GM18873 (cell line): ENCODE measurements at regions not wholly inside any gene's neighbourhood (a gene's known extent, or its start where the extent isn't known, plus 50 kb on each side); places are given as distances from the start of the nearest gene placed in this dataset.
"Not testable (repeated sequence)": the region's sequence is repeated elsewhere in the genome, so short reads cannot be mapped to it uniquely, and the experiment has no call there.

Experiments
- ATAC-seq: cut with Tn5 transposase; IDR thresholded peaks from one replicate; pipeline ENCODE4 v1.9.1; 2021; ENCODE audit warnings: mild to moderate bottlenecking, moderate library complexity, moderate number of reproducible peaks; ENCODE audit not compliant: unreplicated experiment, low FRiP score

DNA sequence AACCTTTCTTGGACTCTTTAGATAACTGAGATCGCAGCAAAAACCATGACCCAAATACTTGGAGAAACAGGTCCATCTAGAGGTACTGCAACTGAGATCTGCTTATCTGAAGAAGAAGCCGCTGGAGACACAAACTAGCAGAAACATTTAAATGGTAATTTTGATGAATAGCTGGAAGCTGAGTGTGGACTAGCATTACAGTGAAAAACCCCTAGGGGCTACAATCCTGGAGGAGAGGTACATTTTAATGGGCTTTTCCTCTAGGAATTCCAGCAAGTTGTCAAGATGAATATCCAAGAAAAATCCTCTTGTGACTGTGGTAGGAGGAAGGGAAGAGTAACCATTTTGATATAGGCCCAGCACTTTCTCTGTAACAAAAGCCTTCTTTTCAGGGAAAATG lies 592.5 kb upstream of the GRIA3 start:
- no peak for ATAC-seq

- ATAC-seq: no peak
Observed at GRCh38 chrX:122596998-122597397, 587.1 kb upstream of the GRIA3 start.

- no peak for ATAC-seq
Observed at GRCh38 chrX:122622795-122623194, 561.3 kb upstream of the GRIA3 start.

- no peak for ATAC-seq
Observed at GRCh38 chrX:122625239-122625638, 558.8 kb upstream of the GRIA3 start.

- no peak for ATAC-seq
Observed at GRCh38 chrX:122625821-122626220, 558.3 kb upstream of the GRIA3 start.

DNA sequence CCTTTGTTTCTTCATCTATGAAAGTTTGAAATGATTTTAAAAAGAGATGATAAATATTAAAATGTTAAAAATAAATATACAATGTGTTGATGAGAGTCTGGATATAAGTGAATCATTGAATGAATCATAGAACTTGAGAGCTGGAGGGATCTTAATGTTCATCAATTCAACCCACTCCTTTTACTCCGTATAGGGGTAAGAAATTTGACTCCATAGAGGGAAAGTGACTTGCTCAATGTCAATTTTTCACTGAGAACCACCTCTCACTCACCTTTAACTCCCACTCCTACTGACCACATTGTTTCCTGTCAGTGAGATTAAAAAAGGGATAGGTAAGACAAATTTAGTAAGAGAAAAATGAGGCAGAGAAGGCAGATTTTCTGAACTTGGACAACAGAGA lies 557.2 kb upstream of the GRIA3 start:
- ATAC-seq: no peak

- no peak for ATAC-seq
Observed at GRCh38 chrX:122641136-122641535, 542.9 kb upstream of the GRIA3 start.

- no peak for ATAC-seq
Observed at GRCh38 chrX:122641826-122642225, 542.3 kb upstream of the GRIA3 start.

DNA sequence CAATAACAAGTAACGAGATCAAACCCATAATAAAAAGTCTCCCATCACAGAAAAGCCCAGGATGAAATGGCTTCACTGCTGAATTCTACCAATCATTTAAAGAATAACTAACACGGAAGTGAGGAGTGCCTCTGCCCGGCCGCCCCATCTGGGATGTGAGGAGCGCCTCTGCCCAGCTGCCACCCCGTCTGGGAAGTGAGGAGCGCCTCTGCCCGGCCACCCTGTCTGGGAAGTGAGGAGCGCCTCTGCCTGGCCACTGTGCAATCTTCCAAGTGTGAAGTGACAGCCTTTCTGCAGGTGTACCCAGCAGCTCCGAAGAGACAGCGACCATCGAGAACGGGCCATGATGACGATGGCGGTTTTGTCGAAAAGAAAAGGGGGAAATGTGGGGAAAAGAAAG lies 528.8 kb upstream of the GRIA3 start:
- not testable (repeated sequence) for ATAC-seq

- ATAC-seq: no peak
Observed at GRCh38 chrX:122666601-122667000, 517.5 kb upstream of the GRIA3 start.

DNA sequence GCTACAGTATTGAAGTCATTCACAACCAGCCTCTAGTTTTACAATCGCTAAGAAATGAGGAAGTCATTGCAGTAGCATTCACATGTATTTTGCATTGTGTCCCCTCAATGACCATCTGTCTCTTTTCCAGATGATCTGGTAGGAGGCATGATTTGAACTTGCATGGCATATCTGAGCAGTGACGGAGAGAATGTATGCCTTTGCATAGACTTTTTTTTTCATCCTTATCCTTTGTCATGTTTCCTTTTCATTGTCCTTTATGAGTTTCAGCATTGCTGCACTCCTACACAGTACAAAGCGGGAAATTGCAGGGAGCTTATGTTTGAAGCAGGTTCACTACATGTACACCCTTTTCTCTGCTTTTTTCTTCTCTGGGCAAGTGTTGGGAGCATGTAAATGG lies 516.4 kb upstream of the GRIA3 start:
- no peak for ATAC-seq

- no peak for ATAC-seq
Observed at GRCh38 chrX:122703762-122704161, 480.3 kb upstream of the GRIA3 start.

DNA sequence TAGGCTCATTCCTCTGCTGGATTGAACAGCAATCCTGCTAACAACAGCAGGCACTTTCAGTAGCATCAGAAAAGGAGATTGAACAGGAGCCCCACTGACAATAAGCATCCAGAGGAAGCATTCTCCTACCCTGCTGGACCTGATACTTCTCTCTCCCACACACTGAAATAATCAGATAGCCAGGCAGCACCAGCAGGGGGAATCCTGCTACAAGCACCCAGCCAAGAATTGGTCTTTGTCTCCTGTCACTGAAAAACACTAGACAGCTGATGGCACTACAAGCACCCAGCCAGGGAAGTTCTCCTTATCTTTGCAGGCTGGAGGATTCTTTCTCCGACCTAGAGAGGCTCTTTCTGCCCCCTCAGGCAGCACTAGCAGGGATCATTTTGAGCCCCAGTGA lies 444.3 kb upstream of the GRIA3 start:
- ATAC-seq: no peak

DNA sequence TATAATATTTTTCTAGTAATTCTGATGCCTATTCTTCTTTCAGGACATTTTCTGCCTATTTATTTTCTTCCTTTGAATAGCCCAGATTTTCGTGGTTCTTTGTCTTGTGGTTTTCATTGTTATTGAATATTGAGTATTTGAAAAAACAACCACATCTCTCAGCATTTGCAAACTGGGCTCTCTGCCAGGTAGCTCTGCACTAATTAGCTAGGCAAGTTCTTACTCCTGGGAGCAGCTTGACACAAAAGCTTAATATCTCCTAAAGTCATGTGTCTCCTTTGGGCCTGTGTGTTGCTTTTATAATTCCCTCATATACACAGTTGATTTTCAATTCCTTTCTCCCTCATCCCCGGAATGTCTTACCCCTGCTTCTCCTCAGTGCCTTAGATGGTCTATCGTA lies 413.5 kb upstream of the GRIA3 start:
- ATAC-seq: no peak

- ATAC-seq: no peak
Observed at GRCh38 chrX:122771933-122772332, 412.1 kb upstream of the GRIA3 start.

DNA sequence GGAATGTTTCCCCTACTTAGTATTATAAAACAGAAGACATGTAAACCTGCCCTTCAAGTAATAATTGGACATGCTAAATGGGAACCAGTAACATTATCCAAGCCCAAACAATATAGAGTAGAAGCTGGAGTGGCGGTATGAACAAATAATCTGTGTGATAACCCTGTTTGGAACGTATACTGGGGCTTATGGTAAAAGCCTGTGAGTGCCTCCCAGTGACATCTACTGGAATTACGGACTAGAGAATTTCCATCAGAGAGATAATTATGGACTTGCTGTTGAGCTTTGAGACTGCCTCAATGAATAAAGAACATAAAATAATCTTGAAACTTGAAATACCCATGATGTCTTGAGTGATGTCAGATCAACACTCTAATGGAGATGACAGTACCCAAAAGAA lies 406.3 kb upstream of the GRIA3 start:
- no peak for ATAC-seq

DNA sequence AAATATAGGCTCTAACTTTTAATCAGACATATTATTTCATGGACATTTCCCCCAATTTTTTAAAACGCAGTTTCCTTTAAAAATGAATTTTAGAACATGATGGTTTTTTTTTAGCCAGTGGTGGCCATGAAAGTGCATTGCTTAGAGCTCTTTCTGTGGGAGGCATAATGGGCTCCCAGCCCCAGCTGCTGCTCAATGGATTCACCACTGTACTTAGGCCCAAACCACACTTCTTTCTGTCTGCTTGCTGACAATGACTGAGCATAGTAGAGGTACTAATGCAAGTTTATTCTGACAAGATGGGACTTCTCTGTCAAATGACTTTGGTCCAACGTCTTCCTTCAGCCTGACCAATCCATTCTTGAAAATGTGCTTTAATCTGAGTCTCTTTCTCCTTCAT lies 400.2 kb upstream of the GRIA3 start:
- ATAC-seq: no peak

DNA sequence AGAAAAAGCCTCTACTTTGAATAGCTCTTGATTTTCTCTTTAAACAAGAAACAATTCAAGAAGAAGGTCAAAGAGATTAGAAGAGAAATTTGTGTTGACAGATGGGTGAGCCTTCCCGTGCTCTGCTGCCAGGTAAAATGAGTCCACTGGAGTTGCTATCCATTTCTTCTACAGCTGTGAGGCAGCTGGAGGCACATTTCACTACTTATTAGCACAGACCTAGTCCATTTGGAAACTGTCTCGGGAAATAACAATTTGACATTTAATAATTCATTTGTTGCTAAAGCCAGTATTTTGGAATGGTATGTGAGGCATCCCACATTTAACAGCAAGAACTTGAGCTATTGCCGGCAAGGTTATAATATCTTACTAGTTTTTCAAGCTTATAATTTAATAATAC lies 396.8 kb upstream of the GRIA3 start:
- no peak for ATAC-seq

DNA sequence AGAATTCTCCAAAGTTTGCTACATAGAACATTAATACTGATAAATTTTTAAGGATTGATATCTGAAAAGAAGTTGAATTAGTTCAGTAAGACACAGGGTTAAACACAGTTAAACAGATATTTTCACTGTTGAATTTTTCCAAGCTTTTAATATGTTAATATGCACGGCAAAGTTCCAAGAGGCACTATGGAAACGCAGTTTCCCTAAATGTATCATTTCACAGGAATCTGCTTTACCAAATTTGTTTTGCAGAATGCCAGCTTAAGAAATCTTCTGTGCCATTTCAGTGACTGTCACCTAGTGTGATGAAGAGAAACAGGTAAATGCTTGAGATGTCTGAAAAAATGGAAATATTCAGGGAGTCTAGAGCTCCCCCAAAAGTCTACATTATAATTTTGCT lies 395.9 kb upstream of the GRIA3 start:
- ATAC-seq: no peak

- ATAC-seq: no peak
Observed at GRCh38 chrX:122790376-122791095, 393.5 kb upstream of the GRIA3 start.

GRCh38 chrX:122813876-122814275 lies 370.2 kb upstream of the GRIA3 start:
- no peak for ATAC-seq

GRCh38 chrX:122816288-122816687 lies 367.8 kb upstream of the GRIA3 start:
- no peak for ATAC-seq
